Daoy (cell line): ENCODE measurements at regions not wholly inside any gene's neighbourhood (a gene's known extent, or its start where the extent isn't known, plus 50 kb on each side); places are given as distances from the start of the nearest gene placed in this dataset.

ENCODE experiments used
- DNase-seq: peaks from one replicate; pipeline ENCODE4 v3.0.0-alpha.2; 2015; ENCODE audit warnings: low read depth

DNA sequence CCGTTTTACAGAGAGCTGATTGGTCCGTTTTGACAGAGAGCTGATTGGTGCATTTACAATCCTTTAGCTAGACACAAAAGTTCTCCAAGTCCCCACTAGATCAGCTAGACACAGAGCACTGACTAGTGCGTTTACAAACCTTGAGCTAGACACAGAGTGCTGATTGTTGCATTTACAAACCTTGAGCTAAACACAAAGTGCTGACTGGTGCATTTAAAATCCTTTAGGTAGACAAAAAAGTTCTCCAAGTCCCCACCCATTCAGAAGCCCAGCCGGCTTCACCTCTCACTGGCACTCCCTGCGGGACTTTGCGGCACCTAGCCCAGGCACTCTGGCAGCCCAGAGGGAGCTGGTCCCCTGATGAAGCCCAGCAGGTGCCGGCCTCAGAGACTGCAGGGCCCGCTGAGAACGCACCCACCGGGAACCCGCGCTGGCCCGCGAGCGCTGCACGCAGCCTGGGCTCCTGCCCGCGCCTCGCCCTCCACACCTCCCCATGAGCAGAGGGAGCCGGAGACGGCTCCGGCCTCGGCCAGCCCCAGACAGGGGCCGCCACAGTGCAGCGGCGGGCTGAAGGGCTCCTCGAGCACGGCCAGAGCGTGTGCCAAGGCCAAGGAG lies 508.1 kb upstream of the CHAC2 start:
- no peak for DNase-seq

DNA sequence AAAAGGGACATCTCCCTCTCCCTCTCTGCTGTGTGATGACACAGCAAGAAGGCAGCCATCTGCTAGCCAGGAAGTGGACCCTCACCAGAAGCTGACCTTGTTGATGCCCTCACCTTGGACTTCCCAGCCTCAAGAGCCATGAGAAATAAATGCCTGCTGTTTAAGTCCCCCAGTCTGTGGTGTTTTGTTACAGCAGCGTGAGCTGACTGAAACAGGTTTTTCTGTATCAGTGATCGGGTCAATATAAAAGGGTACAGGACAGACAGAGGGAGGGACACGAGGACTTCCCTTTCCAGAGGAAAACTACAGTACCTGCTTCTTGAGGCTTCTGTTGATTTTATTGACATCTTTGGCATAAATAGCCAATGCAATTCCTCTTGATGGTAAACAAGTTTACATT lies 510.3 kb upstream of the CHAC2 start:
- DNase-seq: no peak

DNA sequence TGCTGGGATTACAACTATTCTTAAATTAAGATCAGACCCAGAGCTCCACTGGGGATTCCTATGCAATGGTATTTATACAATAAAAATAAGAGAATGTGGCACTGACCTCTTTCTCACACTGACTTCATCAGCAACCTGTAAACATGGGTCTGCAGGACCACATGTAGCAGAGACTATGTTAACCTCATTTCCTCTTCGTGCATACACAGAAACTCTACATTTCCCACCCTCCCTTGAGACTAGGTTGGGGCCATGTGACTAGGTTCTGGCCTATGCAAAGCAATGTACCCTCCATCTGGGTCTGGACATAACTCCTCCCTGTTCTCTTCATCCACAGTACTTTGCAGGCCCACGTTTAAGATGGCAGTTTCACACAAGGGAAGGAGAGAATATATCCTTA lies 514.4 kb upstream of the CHAC2 start:
- DNase-seq: no peak

DNA sequence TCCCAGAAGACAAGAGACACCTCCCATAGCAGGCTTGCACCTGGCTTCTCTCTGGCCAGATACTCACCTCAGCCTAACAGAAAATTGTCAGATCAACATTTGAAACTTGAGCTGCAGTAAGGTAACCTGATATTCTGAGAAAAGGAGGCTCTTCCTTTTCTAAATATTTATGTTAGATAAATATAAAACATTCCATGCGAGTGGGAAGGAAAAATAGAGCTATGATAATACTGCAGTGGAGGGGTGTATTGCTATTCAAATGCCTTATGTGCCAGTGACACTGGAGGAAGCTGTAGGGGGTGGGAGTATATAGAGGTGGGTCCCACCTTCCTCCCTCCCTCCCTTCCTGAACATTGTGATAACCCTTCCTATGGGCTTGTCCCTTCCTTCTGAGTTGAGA lies 515.5 kb upstream of the CHAC2 start:
- DNase-seq: no peak

DNA sequence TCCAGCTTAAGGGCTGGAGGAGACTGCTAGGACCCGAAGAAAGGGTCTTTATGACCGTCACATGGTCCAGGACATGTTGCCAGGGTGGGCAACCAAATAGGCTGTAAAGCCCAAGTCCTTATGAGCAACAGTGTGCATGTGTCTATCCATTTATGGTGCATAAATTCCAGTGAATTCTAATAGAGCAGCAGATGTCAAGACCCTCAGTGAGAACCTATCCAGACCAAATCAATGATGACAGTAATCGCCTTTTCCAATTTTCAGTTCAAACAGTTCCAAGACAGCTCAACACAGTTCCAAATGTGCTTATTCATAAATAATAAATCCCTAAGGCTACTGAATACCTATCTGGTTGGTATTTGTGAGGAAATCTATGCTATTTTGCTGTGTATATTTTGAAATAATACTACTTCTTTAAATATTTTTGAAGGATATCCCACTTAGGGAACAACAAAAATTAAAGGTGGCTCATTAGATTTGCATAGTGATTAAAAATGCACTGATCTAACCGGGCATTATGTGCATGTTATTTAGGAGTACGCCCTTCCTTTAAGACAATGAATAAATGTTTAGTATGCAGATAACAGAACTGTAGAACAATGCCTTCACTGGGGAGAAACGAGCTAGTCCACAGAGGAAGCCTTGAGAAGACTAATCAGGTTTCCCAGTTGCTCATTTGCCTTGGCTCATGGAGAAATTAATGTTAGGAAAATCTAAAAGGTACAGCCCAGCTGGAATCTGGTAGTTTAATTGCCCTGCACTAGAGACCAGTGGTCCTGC lies 519.5 kb upstream of the CHAC2 start:
- no peak for DNase-seq

DNA sequence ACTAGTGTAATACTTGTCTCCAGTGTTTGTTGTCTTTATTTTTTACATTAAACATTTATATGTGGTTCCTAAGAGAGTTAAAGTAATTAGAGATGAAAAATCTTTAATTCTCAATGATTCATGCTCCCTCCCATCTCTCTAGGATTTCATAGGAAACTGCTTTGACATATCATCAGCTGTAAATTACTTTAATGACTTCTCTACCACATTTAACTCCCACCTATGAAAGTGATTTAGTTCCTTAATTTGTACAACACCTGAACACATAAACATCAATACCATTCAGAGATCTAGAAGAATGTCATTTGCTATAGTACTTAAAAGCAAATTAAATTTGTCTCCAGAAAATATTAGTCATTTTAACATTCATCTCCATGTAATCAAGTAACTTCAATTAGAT lies 524.2 kb upstream of the CHAC2 start:
- no peak for DNase-seq

DNA sequence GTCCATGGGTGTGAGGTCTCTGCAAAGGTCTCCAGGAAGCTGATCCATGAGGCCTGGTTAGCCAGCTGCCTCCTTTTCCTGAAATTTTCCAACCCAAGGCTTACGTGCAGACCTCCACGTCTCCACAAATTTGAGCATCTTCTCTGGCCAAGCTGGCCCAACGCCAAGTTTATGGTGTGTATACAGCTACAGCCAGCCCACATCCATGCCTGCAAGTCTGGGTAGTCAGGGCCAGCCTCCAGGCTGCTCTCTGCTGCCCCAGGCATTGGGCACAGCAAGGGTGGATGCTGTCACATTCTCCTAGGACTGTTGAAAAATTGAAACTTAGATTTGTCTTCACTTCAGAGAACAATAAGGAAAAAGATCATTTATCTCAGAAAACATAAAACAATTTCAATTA lies 525.5 kb upstream of the CHAC2 start:
- DNase-seq: no peak

DNA sequence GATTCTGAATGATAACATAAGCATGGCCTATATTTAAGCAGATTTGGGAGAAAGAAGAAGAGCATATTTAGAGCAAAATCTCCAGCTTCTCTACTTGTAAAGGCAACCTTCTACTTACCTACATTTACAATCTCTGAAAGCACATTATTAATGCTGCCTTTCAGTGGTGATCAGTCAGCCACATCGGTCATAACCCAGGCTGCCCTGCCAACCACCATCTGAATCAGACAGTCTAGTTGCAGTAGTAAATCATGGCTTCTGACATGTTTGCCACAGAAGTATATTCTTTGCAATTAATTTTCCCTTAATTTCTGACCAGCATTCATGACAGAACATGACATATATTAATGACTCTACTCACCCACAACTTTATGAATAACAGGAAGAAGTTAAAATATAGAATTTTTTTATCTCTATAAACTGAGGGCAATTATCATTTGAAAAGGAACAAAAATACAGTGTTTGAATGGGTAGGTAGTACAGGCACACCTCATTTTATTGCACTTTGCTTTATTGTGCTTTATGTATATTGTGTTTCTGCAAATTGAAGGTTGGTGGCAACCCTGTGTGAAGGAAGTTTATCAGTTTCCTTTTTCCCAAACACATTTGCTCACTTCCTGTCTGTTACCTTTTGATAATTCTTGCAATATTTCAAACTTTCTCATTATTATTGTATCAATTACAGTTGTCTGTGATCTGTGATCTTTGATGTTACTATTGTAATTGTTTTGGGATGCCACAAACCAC lies 531.6 kb upstream of the CHAC2 start:
- DNase-seq: no peak

DNA sequence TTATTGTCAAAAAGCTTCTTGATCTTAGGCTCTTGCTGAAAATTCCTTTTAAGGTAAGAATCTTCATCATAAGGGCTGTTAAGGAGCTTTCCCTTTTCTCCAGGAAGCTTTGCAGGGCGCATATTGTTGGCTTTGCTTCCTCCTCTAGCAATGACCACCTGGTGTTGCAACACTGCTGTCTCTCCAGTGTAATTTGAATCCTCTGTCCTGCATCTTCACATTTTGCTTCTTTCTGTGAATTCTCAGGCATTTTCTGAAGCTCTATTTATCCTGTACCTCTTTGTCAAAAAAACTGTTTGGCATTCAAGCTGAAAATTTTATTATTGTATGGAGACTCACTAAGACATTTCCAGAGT lies 533.1 kb upstream of the CHAC2 start:
- no peak for DNase-seq

DNA sequence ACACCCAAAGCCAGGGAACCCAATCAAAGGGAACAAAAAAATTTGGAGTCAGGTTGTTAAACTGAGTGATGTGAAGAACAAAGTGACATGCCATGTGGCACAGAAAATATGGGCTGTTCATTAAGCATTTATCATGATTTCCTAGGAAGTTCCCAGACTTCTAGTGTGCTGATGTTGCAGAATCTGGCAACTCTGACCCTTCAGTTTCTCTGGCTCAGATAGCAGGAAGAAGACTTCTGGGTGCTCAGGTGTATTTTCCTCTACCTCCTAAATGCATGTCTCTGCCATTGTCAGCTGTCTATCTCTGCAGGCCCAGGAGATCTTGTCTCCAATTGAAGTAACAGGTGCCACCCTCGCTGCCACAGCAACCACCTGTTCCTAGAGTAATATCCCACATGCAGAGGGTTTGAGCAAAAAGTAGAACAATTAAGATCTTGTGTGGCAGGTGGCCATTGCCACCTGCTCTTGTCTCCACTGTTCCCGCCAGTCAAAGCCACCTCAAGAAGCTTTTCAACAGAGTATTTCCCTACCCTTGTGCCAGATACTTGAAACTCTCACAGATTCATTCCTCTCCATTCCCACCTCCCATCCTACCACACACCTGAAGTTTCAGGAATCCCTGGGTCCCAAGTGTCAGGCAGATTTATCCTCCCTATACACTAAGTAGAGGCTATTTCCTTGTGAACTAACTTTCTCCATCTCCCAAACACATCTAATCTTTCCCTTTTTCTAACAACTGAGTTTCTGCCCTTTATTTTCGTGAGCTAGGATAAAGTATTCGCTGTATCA lies 533.7 kb upstream of the CHAC2 start:
- DNase-seq: no peak

DNA sequence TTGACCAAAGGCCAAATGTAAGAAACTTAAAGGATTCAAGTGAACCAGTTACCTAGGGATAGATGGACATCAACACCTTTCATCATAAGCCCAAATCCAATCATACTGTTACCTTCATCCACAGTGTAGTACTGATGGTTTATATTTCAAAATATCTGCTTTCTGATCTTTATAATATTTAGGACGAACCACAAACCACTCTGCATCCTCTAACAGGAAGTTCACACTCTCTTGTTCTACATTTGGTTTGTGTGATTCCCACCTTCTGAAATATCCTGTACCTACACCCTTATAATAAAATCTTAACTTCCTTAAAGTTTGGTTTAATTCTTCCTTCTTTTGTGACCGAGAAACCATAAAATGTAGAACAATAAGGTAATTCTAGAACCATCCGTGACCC lies 535.7 kb upstream of the CHAC2 start:
- DNase-seq: no peak

DNA sequence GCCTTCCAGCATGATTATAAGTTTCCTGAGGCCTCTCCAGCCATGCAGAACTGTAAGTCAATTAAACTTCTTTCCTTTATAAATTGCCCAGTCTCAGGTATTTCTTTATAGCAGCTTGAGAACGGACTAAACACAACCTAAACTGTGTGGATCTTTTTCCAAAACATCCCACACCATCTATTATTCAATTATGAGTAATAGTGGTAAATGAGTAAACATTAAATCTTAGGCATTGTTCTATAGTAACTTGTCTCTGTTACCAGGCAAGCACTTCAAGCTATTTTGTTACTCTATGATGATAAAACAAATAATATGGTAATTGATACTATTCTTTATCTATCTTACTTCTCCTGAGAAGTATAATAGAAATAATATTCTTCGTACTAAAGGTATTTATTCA lies 536.9 kb upstream of the CHAC2 start:
- DNase-seq: no peak

DNA sequence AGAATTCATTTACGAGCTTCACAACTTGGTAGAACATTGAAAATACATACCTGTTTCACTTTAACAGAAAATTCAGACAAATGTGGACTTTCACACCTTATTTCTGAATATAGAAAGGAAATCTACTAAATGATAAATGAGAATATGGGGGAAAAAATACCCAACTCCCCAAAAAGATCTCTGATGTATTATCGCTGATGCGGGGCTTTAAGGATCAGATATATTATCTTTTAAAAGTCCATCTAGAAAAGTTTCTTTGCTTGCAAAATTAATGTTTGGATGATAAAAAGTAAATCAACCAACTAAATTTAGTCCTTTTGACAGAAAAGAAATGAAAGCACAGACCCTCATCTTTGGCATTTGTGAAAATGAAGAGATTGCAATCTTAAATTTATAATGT lies 540.1 kb upstream of the CHAC2 start:
- DNase-seq: no peak

DNA sequence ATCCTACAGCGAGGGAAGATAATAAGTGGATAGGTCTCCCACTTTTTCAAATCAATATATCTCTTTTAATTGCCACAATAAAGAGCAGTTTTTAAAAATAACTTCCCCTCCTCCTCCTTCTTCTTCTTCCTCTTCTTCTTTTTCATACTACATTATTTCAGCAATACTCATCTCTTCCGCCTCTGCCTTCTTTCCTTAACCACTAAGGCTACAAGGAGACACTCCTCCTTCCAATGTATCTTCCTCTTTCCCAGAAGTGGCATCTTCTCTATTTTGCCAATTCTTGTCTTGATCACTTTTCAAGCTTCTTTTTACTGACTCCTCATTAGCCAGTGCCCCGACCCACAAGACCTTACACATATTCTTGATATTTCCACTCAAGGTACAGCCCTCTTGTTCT lies 546.6 kb upstream of the CHAC2 start:
- DNase-seq: no peak

DNA sequence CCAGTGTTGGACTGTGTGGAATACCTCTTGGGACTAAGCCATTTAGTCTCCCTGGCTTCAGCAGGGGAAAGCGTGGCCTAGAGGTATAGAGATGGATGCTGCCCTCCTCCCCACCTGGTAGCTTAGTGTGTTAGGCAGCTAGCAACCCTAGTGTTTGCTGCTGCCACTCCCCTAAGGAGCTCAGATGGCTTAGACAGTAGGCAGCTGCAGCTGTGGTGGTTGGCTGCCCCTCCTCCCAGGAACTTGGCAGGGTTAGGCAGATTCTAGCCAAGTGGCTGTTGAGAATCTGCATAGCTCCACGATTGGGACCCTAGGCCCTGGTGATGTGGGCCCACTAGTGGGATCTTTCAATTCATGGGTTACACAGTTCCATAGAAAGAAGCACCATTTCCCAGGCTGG lies 550.4 kb upstream of the CHAC2 start:
- DNase-seq: no peak

DNA sequence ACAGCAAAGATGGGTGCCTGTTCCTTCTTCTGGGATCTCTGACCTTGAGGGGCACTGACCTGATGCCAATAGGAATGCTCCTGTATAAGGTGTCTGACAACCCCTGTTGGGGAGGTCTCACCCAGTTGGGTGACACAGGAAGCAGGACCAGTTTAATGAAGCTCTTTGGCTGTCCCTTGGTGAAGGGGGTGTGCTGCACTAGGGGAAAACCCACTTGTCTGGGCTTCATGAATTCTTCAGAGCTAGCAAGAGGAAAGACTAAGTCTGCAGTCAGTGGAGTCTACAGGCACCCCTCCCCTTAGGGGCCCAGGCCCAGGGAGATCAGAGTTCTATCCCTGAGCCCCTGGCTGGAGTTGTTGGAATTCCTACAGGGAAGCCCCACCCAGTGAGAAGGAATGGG lies 550.8 kb upstream of the CHAC2 start:
- no peak for DNase-seq

DNA sequence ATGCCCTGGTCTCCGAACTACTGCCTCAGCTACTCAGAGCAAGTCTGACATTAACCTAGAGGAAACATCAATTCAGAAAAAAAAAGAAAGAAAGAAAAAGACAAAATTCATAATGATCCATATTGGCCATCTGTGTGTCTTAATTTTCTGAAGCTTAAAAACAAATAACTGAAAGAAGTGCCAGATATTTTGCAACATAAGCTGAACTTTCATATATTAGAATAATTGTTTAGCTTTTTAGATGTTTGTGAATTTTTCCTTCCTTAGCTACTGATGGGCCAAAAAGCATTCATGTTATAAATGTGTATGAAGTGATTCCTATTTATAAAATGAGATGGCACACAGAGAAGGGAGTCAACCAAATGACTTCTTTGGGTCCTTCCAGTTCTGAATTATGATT lies 555.0 kb upstream of the CHAC2 start:
- DNase-seq: no peak

DNA sequence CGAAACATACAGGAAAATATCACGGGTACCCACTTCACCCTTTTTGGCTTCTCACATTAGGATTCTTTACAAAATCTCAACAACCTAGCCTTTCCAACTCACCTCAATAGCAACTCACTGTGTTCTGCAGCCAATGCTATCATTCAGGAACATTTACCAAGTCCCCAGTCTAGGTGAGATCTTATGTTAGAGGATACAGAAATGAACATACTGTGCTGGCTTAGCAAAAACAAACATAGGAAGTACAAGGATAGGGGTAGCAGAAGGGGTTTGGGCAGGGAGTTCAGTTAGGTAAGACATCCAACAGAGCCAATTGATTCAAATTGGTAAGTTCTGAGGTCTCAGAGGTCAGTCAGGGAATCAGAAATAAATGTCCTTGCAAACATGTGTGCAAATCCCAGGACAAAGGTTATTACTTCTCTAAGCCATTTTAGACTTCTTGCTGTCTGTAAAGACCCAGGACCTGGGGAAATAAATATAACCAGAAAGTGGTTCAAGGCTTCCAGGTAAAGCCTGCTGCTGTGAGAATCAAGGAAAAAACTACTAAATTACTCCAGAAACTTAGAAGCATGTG lies 556.3 kb upstream of the CHAC2 start:
- no peak for DNase-seq

DNA sequence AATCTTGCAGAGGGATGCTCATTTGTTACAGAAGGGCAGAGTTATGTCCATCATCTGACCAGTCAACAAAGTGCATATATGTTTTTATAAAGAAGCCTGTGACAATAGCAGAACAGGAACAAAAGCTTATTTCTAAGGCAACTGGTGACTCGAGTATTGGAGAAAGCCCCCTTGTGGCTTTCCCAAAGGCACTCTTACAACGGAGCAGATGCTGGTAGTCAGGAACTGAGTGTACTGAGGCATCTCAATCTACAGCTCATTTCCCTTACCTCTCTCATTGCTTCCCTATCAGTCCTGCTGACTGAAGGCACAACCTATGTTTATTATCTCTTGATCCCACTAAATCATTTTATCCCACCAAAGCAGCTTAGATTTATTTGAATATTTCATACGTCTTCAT lies 557.1 kb upstream of the CHAC2 start:
- DNase-seq: no peak

DNA sequence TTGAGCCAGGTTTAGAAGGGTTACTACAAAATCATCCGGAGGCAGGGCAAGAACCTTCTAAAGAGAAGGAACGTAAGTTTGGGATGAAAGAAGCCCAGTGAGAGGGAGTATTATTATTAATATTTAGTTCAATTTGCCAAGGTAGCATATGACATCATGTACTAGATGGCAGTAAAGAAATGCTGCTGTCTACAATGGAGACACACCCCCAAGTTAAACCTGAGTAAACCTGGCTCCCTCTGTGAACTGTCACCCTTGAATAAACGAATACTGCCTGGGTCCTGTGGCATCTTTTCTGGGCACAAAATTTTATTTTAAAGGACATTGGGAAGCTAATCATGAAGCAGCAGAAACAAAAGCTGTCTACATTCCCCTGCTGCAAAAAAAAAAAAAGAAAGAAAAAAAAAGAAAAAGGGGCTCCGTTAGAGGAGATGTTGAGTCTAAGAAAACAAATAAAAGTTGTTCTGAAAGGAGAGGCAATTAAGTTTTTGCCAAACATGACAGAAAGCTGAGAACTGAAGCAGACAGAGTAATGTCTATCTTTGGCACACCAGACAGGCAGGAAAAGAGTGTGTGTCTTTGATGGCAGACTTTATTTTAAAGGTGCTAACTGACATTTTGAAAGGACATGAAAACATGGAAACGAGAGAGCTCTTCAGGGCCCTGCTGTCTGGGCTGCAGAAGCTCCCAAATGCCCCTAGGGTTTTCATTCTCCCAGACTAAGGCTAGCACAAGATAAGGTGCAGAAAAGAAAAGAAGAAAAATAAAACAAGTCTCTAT lies 557.7 kb upstream of the CHAC2 start:
- no peak for DNase-seq

DNA sequence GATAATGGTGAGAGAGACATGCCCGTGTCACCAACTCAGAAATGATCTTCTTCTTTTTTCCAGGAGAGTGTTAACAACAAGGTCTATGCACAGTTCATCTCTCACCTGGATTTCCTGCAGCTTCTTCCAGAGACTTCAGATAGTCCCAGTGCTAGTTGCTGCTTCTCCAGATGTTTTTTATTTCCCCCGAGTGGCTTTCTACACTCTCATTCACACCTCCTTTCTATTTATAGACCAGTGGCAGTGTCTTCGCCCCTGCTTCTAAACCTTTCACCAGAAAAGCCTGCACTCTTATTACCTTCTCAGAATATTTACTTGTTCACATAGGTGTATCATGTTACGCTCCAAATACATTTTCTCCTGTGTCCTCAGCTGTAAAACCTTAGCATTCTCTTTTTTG lies 558.8 kb upstream of the CHAC2 start:
- no peak for DNase-seq
